Sigmoid colon (tissue), 4 donors: ENCODE measurements at regions not wholly inside any gene's neighbourhood (a gene's known extent, or its start where the extent isn't known, plus 50 kb on each side); places are given as distances from the start of the nearest gene placed in this dataset.

Source experiments
- CTCF ChIP-seq, 4 experiments: fragments of 450-650 bp in 3 of 4; fragments of 200-600 bp in 1 of 4; IDR thresholded peaks; one replicate each; pipeline ENCODE4 v1.5.1; 2016 to 2019; ENCODE audit warnings: antibody characterized with exemption in 4 of 4, mild to moderate bottlenecking in 3 of 4, moderate library complexity in 2 of 4
- POLR2A ChIP-seq, 2 donors: fragments of 450-650 bp; IDR thresholded peaks; one replicate each; pipeline ENCODE4 v1.6.1; 2016; ENCODE audit warnings: antibody characterized with exemption in 2 of 2, mild to moderate bottlenecking in 2 of 2, moderate library complexity in 2 of 2
- POLR2AphosphoS5 ChIP-seq, 4 donors: sonication (generic); formaldehyde crosslinking; IDR thresholded peaks; one replicate each; pipeline ENCODE4 v1.6.1; 2017; ENCODE audit warnings: antibody characterized with exemption in 4 of 4

- no peak for TF ChIP-seq POLR2A (IDR thresholded peaks at IDR 0.05)
- TF ChIP-seq POLR2AphosphoS5 (IDR thresholded peaks at IDR 0.05): no peak
- TF ChIP-seq CTCF (IDR thresholded peaks at IDR 0.05): no peak
Observed at GRCh38 chr10:43000651-43001426, 76.0 kb upstream of the RET start.
